SU-DHL-6 (cell line): ENCODE measurements at regions not wholly inside any gene's neighbourhood (a gene's known extent, or its start where the extent isn't known, plus 50 kb on each side); places are given as distances from the start of the nearest gene placed in this dataset.

Experiments
- CTCF ChIP-seq: fragments of 200-600 bp; sonication (generic); IDR thresholded peaks from one replicate; pipeline ENCODE4 v1.5.1; 2017; ENCODE audit warnings: antibody characterized with exemption, mild to moderate bottlenecking, low read length, moderate library complexity; ENCODE audit not compliant: insufficient read depth, poor library complexity, severe bottlenecking
- EZH2phosphoT487 ChIP-seq: fragments of 200-600 bp; sonication (generic), shearing (Covaris generic); conservative IDR thresholded peaks from 2 replicates; pipeline ENCODE4 v1.6.1; 2018; ENCODE audit warnings: mild to moderate bottlenecking, antibody characterized with exemption, low read length, moderate library complexity, mixed read lengths

GRCh38 chr13:110809871-110810486 is 96.5 kb downstream of the ING1 start:
- no peak for TF ChIP-seq CTCF
- TF ChIP-seq EZH2phosphoT487, result no peak
